GM18868 (cell line): ENCODE measurements at regions not wholly inside any gene's neighbourhood (a gene's known extent, or its start where the extent isn't known, plus 50 kb on each side); places are given as distances from the start of the nearest gene placed in this dataset.

Experiments used
- ATAC-seq: cut with Tn5 transposase; IDR thresholded peaks from one replicate; pipeline ENCODE4 v1.9.1; 2021; ENCODE audit warnings: mild to moderate bottlenecking, moderate library complexity; ENCODE audit not compliant: unreplicated experiment

DNA sequence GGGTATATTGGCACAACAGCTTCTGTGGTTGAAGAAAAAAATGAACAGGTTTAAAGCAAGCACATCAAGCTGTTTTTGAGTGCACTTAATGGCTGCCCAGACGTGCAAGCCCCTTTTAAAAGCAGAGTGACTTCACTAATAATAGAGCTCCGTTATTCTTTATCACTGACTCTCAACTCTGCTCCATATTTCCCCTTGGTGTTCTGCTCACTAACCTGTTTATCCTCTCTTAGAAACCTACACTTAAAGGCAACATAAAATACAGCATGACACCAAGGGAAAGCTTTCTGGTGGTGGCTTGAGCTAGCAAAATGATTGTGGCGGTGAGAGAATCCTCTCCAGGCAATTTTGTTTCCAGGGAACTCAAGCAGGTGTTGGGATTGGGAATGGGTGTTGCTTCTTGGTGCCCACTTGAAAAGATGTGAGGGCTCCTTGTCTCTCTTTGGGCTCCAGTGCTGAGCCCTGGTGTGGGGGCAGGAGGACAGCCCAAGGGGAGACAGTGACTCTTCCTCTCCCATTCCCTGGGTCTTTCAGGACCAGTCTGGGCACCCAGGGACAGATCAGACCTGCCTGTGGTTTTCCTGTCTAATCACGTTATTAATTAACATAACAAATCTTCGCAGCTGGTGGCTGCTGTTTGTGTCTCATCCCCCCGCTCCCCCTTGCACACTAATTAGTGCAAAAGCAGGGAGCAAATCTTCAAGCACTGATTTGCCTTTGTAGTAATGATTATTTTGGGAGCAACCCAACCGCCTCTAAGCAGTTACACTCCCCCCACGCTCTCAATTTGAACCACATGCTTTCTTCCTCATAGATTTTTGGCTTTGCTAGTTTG lies 289.4 kb upstream of the CXCR4 start:
- ATAC-seq = no peak

DNA sequence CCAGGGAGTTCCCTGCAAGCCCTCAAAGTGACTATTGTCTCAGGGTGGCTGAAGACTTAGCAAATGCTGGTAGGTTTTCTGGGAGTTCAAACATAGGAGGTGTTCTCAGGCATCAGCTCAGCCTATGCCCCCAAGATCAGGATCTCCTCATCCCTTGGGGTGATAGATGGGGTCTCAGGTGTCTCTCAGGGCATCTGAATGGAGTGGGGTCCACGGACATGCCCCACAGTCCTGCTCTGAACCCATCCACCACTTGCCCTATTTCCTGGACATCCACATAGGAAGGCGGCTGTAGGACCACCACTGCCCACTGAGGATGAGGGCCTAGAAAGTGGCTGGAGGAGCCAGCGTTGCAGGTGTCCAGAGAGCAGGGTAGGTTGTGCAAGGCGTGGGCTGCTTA lies 287.0 kb upstream of the CXCR4 start:
- ATAC-seq = no peak

DNA sequence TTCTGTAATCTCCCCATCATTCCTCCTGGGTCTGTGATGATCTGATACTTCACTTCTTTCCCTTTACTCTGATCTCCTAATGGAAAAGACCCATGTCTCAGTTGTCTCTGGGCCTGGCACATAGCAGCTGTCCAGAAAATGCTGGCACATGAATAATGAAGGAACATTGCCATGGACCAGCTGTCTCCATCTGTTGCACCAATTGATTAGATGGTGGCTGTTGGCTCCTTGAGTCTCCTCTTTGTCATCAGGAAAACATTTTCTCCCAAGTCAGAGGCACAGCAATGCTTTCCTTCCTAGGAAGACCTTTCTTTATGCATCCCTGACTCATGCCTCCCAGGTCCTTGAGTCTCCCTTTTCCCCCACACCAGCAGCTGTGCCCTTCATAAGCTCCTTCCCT lies 286.2 kb upstream of the CXCR4 start:
- no peak for ATAC-seq

DNA sequence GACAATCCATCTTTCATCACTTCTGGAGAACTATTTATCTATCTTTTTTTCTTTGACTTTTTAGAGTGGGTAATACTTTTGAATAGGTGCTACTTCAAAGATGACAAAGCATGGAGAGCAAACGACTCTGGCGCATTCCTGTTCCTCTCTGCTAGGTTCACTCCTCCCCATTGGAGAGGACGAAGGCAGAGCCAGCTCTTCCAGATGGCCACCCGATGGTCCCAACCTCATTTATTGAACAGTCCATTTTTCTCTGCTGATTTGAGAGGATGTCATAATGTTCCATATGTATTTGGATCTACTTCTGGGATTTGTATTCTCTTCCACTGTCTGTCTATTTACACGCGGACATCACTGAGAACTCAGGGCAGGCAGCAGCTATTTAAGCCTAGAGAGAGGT lies 284.3 kb upstream of the CXCR4 start:
- ATAC-seq = no peak

DNA sequence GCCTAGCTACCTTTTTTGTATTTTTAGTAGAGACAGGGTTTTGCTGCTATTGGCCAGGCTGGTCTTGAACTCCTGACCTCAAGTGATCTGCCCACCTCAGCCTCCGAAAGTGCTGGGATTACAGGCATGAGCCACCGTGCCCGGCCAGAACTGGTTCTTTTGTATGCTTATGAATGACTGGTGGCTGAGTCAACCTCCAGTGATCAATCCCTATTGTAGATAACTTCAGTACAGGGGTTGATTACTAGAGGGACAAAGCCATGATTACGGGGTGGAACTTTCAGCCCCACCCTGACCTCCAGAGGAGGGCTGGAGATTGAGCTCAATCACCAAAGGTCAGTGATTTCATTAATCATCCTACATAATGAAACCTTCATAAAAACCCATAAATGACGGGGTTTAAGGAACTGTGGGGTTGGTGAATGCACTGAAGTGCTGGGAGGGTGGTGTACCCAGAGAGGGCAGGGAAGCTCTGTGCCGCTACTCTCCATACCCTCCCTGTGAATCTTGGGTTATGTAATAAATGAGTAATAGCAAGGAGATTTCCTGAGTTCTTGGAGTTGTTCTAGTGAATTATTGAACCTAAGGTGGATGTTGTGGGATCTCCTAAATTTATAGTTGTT lies 281.8 kb upstream of the CXCR4 start:
- ATAC-seq = no peak

DNA sequence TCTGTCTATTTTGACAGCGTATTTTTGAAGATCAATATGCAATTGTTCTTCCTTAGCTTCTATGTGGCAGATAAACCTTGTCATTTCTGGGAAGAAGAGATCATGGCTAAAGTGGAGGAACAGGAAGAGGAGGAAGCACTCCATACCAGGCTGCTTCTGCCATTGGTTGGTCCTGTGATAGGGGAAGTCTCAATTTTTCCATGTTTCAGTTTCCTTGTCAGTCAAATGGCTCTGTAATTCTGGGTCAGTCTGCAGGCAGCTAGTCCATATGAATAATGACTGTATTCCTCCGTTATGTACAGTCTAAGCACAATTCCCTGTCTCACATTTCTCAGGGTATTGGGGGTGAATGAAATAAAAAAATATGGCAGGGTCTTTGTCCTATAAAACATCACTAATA lies 277.6 kb upstream of the CXCR4 start:
- no peak for ATAC-seq

DNA sequence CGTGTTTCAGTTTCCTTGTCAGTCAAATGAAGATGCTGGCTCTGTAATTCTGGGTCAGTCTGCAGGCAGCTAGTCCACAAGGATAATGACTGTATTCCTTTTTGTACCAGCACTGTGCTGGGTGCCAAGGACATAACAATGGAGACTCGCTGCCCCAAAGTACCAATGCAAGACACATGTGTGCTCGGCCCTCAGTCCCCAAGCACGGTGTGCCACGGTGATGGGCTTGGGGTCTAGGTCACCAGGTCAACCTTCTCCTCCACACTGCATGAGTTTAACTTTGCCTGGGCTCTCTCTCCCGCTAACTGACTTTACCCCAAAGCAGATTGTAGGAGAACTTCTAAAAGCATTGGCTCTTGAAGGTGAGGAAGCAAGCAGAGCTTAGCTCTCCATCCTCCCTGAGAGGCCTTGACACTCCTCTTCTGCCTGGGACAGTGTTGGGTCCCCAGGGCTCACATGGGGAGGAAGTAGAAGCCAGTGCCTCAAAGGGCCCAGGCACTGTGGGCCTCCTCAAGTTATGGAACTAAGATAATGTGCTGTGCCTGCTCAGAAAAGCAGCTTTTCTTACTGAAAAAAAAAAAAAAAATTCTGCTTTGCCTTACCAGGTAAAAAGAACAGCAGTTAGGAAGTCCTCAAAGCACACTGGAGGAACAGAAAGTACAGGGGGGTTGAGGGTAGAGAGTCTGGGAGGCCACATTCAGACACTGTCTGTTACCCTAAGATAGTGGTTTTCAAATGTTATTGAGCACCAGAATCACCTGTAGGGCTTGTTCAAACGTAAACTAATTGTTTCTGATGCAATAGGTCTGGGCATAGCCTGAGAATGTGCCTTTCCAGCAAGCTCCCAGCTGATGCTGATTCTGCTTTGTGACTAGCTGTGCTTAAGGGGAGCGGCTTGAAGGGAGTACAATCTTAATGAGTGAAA lies 276.4 kb upstream of the CXCR4 start:
- ATAC-seq = peak; percentile 74

DNA sequence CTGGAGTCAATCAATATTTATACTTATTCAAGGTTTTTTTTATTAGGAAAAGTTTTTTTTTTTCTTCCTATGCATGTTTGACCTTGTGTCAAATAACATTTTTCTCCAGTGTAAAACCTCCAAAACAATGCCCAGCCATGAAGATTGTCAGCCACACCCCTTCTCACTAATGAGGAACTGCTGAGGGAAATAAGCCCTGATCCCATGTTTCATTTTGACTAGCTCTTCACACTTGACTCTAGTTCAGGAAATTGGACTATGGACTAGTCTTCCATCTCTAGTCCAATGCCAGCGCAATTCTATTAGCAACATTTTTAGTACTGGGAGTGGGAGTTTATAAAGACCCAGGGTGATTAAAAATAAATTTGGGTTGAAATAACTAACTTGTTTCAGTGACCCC lies 275.6 kb upstream of the CXCR4 start:
- no peak for ATAC-seq

DNA sequence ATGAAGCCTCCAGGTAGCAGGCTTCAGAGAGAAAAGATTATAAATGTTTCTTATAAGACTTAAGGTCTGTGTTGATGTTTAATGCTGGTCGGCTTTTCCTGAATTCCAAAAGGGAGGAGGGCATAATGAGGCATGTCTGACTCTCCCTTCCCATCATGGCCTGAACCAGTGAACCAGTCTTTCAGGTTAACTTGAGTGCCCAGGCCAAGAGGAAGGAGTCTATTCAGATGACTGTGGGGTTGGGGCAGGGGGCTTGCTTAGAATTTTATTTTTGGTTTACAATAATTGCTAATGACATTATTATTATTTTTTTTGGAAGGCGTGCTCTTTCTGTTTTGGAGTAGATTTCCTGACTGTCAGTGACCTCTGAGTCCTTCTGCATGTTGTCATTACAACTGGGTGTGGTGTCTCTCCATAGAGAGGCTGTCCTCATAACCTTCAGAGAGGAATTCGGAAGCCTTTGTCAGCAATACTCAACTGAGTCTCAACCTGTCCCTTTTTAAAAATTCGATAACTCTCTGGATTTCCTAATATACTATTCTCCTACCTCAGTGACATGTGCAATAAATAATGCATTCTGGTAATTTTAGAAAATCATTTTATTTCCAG lies 275.1 kb upstream of the CXCR4 start:
- ATAC-seq = no peak

DNA sequence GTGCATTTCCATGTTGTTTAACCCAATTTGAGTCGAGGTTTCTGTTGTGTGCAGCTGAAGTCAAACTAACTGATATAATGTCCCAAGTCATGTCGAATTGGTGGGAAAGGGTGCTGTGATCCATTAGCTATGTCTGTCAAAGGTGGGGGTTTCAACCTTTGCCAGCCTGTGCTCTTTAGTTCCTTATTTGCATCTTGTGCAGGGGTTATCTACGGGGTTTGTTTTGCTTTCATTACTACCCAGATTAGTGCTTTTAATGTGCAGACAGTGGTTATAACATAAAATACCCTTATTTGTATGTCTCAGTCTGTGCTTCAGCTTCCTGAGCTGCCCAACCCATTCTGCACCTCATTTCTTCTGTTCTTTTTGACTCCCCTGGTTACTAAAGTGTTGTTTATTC lies 271.9 kb upstream of the CXCR4 start:
- ATAC-seq = peak; percentile 51

DNA sequence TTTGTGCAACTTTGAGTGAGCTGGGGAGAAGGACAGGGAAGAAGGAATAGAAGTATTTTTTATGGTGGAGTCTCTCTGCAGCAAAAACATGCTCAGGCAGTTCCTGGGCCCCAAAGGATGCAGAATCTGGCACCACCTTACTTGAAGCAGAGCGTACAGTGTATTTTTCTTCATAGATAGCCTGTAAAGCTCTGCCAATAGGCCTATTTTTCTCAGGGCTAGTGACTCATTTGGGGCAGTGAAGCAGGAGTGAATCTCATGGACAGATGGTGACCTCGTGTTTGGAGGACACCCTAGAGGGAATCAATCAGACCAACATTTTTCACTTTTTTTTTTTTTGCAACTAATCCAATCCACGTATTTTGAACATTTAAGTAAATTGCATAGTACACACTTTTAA lies 268.1 kb upstream of the CXCR4 start:
- ATAC-seq = no peak

DNA sequence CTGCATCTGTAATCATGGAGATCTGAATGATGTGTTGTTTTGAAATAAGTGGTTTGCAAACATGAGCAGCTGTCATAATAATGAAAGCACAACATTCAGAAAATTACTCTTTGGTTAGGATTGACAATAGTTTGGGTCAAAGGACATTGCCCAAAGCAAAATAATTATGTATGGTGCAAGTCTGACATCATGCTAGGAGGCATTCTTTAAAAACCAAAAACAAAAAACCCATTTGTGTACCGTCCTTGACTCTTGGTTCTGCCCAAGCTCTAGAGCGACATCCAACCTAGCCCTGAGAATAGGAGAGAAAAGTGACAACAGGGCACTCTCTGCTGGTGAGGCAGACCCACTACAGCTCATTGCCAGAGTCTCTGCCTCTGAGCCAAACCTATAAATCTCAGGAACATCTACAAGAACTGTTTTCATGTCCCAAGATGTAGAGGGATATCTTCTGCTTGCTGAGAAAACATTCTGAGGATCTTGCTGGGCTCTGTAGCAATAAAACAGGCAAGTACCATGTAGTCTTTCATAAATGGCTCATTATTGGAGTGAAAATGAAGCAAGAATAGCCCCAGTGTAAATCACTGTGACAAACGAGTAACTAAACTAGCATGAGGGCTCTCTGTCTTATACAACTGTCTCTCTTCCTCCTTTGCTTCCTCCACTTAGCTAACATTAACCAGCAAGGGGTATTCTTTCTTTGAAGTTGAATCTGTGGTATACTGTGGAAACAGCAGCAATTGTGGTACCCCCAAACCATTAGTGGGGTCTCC lies 266.8 kb upstream of the CXCR4 start:
- ATAC-seq = peak; percentile 56

DNA sequence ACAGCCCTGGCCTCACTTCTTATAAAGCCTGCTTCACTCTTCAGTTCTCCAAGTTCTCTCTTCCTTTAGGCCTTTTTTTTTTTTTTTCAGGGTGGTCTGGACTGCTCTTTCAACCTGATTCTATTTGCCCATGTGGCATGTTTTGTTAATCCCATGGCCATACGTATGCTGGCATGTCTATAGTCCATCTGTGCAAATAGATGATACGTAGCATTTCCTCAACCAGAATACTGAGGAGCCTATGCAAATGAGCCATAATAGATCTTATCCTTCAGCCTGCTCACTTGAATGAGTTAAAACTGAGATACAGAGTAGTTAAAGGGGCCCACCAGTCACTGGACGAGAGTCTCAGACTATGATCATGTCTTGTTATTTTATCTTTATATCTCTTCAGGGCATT lies 265.2 kb upstream of the CXCR4 start:
- ATAC-seq = no peak

DNA sequence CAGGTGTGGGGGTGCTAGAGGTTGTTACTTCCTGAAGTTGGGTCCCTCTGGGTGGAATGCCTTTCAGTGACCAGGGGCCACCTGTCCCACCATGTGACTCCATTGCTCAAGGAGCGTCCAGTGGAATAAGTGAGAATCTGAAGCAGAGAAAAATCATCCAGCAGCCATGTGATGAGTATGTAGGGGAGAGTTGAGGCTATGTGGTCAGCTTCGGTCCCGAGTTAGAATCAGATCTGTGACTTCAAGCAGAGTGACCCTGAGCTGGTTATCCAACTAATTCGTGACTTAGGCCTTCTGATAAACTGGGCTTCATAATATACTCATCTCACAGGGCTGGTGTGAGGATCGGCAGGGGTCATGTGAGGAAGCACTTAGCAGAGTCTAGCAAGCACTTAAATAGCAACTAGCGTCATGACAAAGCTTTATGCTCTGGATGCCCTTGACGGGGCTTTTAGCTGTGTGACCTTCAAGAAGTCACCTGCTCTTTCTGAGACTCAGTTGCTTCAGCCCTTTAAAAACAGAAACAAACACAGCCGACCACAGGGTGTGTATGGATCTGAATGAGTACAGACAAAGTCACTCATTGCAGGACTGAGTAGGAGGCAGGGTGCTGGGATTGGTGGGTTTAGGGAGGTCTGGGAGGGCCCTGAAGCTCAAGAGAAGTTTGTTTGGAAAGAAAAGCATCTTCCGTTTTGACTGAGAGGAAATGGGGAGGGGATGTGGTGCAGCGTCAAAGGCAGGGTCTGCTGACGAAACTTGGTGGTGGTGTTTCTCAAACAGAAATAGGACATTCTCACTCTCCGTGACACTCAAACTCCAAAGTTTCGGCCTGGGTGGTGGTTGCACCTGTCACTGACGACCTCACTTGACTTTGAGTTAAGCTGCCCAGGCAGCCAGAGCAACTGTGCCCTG lies 264.0 kb upstream of the CXCR4 start:
- ATAC-seq = peak; percentile 77

DNA sequence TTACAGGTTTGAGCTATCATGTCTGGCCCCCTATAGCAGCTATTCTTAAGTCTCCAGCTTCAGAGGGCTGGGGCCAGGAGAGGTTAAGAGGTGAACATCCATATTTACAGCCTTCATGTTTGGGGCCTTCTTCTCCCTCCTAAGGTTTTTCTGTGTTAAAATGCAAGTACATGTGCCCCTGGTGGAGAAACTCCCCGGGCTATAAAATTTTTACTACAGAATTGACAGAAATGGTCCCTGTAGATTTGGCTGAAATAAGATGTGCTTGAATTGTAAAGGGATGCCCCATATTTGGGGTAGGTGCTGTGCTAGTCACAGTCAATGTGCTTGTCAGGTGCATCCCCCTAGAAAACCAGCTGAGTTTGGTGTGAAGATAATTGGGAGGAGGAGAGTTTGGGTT lies 263.3 kb upstream of the CXCR4 start:
- no peak for ATAC-seq

DNA sequence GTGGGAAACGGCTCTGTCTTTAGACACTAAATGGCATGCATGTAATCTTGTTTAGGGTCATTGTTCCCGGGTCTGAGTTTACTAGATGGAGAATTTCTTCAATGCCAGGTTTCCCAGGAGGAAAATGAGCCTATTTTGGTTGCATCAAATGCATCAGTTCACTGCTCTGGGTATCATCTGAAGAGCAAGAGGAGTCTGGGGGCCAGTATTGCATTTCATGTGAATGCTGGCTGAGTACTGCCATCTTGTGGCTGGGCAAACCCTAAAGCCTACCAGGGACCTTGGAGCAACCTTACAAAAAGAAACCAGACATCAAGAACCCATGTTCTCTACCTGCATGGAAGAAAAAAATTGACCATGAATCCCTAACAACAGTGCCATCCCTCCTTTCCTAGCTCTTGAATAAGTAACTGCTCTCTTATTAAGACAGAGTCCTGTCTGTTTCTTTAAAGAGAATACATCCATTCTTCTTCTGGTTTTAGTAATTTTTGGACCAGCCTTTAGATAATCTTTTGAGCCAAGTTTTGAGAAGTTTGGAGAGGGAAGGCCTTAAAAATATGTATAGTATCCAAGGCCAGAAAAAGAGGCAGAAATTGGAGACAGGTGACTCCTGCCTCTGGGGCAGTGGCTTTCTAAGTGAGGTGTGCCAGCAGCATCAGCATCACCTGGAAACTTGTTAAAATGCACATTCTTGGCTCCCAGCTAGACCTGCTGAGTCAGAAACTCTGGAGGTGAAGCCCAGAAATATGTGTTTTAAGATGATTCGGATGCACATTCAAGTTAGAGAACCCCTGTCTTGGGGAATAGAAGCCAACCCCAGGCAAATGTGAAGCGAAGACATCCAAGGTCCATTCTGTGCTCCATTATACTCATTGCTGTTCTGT lies 261.0 kb upstream of the CXCR4 start:
- peak; percentile 20 for ATAC-seq

DNA sequence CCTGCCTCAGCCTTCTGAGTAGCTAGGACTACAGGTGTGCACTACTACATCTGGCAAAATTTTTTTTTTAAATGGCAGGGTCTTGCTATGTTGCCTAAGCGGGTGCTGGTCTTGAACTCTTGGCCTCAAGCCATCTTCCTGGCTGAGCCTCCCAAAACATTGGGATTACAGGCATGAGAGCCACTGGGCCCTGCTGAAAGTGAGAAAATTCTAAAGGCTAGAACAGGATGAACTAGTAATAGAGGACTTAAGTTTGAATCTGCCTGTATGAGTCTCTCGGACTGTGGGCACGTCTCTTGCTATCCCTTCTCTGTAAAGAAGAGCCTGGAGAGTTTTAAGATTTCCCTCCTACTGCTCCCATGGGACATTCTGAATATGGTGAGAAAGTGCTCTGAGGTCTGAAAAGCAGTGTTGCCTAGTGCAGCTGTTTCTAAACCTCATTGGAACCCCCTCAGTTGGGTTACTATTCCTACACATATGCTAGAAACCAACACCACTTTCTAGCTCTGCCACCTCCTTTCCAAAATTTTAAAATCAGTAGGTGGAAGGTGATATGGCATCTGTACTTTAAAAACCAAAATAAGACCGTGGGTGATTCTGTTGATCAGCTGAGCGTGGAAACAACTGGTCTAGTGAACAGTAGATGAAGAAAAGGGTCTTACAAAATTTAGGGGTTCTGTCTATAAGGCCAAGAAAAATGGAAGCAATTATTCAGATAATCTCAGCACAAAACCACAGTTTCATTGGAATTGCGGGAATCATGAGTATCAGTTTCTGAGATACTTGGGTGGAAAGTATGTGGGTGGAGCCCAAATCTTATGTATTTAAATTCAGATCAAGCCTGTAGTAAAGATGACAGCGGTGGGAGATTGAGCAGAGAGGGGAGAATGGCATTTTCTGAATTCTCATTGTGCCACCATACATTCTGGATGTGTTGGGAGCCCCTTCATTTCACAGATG lies 259.8 kb upstream of the CXCR4 start:
- ATAC-seq = no peak
